HEK293T (cell line): ENCODE measurements at regions not wholly inside any gene's neighbourhood (a gene's known extent, or its start where the extent isn't known, plus 50 kb on each side); places are given as distances from the start of the nearest gene placed in this dataset.

Experiments used
- FOXA1 ChIP-seq: fragments of 450-650 bp; IDR thresholded peaks from 2 replicates; pipeline ENCODE4 v1.6.1; 2016; ENCODE audit warnings: mild to moderate bottlenecking
- FOXK2 ChIP-seq: fragments of 450-650 bp; IDR thresholded peaks from 2 replicates; pipeline ENCODE4 v1.6.1; 2016; ENCODE audit warnings: mild to moderate bottlenecking
- HDGF ChIP-seq: fragments of 450-650 bp; IDR thresholded peaks from 2 replicates; pipeline ENCODE4 v1.6.1; 2017; ENCODE audit warnings: antibody characterized with exemption, borderline replicate concordance

DNA sequence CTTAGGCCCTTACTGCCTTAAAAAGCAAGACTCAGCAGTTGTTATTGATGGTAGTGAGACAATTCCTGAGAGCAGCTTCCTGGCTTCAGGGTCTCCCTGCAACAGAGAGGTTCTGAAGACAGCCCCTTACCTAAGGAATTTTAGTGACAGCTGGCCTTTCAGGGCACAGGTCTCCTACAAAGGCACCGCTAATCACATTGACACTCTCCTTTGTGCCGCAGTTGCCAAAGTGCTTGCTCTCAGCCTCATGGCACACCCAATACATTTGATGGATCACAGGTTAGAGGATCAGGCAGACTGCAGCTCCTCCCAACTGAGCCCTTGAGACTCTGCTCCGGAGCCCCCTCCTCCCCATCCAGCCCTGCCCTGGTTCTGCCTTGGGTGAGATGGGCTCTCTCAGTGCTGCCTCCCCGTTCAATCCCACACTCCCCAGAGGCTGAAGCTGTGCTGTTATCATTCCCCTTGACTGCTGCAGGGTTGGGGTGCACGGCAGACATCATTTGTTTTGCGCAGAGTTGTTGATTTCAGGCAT is 198.2 kb downstream of the EMX2 start:
- TF ChIP-seq FOXK2 = no peak
- no peak for TF ChIP-seq FOXA1
- no peak for TF ChIP-seq HDGF
